NT2/D1 (cell line): ENCODE measurements at regions not wholly inside any gene's neighbourhood (a gene's known extent, or its start where the extent isn't known, plus 50 kb on each side); places are given as distances from the start of the nearest gene placed in this dataset.

Experiments
- SUZ12 ChIP-seq: IDR thresholded peaks from 2 replicates; pipeline ENCODE4 v1.6.1; 2011; ENCODE audit not compliant: insufficient read length, insufficient read depth; ENCODE audit errors: extremely low read depth
- YY1 ChIP-seq: IDR thresholded peaks from 2 replicates; pipeline ENCODE4 v1.6.1; 2011; ENCODE audit not compliant: insufficient read length, insufficient read depth
- ZNF274 ChIP-seq: IDR thresholded peaks from 2 replicates; pipeline ENCODE4 v1.6.1; 2011; ENCODE audit warnings: mild to moderate bottlenecking, low read depth, low read length

- TF ChIP-seq YY1 (no peak), SUZ12 (no peak), ZNF274 (no peak)
Measured at GRCh38 chr6:4640139-4640538, 136.1 kb upstream of the CDYL start.
